Skin epidermis (tissue), 12 donors: ENCODE measurements at regions not wholly inside any gene's neighbourhood (a gene's known extent, or its start where the extent isn't known, plus 50 kb on each side); places are given as distances from the start of the nearest gene placed in this dataset.

Experiments
- H3K27ac ChIP-seq, 21 experiments: fragments of 200-600 bp; sonication (generic) in 11 of 21; one replicate each; pipeline ENCODE4 v1.5.0; 2020; ENCODE audit warnings: mild to moderate bottlenecking in 3 of 21, inconsistent platforms in 2 of 21, moderate library complexity in 2 of 21
- H3K4me3 ChIP-seq, 7 experiments: fragments of 200-600 bp; sonication (generic) in 2 of 7; one replicate each; pipeline ENCODE4 v1.5.0; 2020; ENCODE audit warnings: inconsistent platforms in 2 of 7, mild to moderate bottlenecking in 2 of 7, moderate library complexity in 1 of 7

DNA sequence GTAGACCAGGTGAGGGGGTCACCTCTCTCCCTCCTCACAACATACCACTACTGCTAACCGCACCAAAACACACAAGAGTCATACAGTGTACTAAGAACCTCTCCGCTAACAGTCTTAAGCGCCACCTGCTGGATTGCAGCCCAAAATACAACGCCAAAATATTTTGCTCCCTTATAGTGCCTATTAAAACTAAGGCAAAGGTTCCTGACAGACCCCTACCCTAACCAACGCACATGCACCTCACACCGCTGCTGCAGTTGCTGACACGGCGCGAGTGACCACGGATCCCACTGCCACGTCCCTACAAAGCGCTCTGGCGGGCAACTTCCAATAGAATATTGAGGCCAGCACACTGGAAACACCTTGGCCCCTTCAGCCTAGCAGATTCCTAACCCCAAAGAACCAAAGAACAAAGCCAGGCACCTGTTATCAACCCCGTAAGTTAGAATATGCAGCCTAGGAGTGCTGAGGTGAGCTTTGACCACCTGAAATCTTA lies 563.6 kb upstream of the SEMA3D start:
- Histone ChIP-seq H3K4me3 (no peak overlapping the region), H3K27ac (no peak overlapping the region)

DNA sequence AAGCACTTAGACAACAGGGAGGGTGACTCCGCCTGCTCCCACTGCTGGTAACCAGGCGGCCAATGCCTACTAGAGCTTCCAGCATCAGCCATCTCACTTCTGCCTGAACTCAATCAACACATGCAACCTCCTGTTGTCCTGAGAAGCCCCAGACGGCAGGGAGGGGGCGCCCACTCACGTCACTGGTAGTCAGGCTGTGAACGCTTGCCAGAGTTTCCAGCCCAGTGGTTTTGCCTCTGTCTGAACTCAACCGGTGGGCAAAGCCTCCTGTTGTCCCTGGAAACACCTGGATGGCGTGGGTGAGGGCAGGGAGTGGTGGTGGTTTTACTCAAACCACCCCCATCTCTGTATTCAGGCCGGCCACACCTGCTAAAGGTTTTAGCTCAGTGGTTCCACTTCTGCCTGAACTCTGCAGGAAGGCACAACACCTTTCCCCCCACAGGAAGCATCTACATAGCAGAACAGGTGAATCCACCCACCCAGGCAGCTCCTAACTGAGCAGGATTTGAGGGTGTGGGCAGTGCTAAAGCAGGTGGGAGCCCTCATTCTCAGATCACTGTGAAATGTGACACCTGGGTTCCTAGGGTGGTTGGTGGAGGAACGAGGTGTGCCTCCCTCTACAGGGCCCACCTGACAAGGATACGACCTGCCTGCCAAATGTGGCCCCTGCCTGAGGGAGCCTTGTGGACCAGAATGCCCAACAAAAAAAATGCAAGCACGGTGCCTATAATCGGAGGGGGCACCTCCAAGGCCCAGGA lies 563.0 kb upstream of the SEMA3D start:
- no peak overlapping the region for H3K27ac ChIP-seq
- H3K4me3 ChIP-seq, result no peak overlapping the region

- no peak overlapping the region for H3K4me3 ChIP-seq
- H3K27ac ChIP-seq, result no peak overlapping the region
These were observed 562.0 kb upstream of the SEMA3D start for GRCh38 chr7:85748861-85749260.

DNA sequence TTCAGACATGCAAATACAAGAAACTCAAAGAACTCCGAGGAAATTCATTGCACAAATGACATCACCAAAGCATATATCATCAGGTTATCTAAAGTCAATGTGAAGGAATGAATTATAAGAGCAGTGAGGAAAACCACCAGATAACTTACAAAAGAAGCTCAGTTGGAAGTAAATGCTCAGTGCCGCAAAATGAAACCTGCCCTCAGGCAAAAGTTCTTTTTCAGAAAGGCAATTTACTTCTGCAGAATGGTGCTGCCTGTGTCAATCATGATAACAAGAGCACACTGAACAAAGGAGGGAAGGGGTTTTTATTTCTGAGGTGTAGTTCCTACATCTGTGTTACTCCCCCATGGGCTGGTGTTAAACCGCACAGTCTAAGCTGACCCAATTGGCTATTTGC lies 550.6 kb upstream of the SEMA3D start:
- Histone ChIP-seq H3K27ac (no peak overlapping the region), H3K4me3 (no peak overlapping the region)

- Histone ChIP-seq H3K27ac (no peak overlapping the region), H3K4me3 (no peak overlapping the region)
These were observed 549.2 kb upstream of the SEMA3D start for GRCh38 chr7:85736085-85736484.

DNA sequence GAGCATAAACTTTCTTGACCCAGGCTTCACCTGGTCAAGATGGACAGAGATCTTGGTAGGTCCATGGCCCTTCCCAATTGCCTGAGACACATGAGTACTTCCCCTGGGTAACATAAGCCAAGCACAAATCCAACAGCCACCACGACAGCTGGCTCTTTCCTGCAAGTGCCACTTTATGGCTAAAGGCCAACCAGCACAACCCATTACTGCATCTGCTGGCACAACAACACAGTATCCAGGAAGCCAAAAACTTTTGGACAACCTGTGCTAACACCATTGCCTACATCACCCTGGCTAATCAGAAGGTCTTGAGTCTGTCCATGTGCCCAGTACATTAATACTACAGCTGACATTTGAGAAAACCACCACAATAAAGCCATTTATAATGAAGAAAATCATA lies 548.0 kb upstream of the SEMA3D start:
- H3K4me3 ChIP-seq, result no peak overlapping the region
- H3K27ac ChIP-seq, result no peak overlapping the region

- Histone ChIP-seq H3K27ac (no peak overlapping the region), H3K4me3 (no peak overlapping the region)
These were observed 546.5 kb upstream of the SEMA3D start for GRCh38 chr7:85733169-85733915.

- no peak overlapping the region for H3K27ac ChIP-seq
- H3K4me3 ChIP-seq, result no peak overlapping the region
These were observed 543.2 kb upstream of the SEMA3D start for GRCh38 chr7:85730012-85730411.

DNA sequence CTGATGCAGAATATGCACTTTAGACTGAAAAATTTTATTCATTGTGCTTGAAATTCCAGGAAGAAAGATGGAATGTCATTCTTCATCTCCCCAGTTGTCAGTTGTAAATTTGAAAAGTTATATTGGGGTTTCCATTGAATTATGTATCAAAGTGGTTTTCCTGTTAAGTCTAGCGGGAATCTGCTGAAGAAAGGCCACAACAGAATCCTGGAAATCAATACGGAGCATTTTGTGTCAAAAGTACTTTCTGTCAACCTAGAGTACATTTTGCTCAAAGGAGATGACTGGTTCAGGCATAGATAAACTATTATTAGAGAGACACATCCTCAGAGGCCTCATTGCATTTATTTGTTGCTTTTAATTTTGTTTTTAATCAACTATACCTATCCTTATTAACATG lies 538.2 kb upstream of the SEMA3D start:
- Histone ChIP-seq H3K4me3 (no peak overlapping the region), H3K27ac (no peak overlapping the region)

DNA sequence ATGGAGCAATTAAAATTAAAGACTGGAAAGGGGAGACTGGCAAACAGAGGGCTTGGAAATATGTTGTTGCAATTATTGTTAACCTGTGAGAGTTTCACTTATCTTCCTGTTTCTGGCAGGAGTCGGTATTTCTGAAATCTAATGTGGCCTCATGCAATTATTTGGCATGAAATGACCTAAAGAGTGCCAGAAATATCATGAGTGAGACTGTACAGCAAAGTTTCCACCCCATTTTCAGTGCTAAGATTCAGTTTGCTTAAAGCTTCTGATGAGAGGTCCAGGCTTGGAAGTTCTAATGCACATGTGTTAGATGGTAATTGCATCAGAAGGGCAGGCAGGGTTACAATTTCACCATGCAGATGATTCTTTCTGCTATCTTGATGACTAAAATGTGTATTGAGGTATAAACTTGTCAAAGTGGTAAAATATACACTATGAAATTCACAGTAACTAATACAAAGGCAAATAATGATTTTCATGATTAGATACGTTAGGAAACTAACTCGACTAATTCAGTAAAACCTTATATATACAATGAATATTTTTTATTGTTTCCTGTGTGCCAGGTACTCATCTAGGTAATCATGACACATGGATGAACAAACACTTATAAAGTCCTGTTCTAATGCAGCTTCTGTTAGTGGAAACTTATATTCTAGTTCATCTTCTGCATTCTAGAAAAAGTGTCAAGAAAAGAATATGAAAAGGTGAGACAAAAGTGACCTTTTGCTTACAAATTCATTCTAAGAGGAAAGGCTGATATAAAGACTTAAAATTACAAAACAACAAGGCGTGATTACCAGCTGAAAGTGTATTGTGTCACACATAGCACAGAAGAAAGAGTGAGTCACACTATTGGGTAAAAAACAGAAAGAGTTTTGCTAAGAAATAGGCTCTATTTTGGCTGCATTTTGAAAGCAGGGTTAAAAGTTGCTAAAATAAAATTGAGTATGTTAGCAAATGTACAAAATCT lies 533.4 kb upstream of the SEMA3D start:
- no peak overlapping the region for H3K4me3 ChIP-seq
- no peak overlapping the region for H3K27ac ChIP-seq

DNA sequence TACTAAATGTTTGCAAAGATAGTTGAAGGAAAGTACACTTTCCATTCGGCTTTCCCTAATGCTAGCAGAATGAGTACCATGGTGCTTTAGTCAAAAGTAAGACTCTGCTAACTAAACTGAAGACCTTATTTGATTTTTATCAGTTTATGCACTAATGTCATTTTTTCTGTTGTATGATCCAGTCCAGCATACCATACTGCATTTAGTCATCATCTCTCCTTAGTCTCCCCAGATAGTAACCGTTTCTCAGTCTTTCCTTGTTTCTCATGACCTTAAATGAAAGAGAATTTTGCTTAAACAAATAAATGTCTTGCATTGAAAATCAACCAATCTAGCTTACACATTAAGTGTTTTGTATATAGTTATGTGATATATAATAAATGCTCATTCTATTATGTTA lies 529.5 kb upstream of the SEMA3D start:
- Histone ChIP-seq H3K27ac (no peak overlapping the region), H3K4me3 (no peak overlapping the region)

- no peak overlapping the region for H3K27ac ChIP-seq
- H3K4me3 ChIP-seq, result no peak overlapping the region
These were observed 528.1 kb upstream of the SEMA3D start for GRCh38 chr7:85714951-85715350.

- no peak overlapping the region for H3K27ac ChIP-seq
- H3K4me3 ChIP-seq, result no peak overlapping the region
These were observed 527.3 kb upstream of the SEMA3D start for GRCh38 chr7:85714043-85714578.

- no peak overlapping the region for H3K27ac ChIP-seq
These were observed 526.3 kb upstream of the SEMA3D start for GRCh38 chr7:85713171-85713570.

DNA sequence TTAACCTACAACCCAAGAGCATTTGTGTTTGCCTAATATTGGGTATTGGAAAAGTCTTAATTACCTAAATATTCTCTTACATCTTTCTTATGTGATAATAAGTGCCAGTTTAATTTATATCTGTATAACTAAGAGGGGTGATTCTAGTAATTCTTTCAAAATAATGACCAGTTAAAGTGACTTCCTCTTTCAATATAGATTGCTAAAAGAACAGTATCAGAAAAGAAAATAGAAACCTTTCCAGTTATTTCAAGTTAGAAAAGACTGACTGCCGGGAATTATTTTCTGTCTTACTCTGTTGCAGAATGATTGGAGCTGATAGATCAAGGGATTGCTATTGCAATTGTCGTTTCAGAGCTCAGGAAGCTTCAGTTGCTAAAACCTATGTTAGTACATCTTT lies 525.0 kb upstream of the SEMA3D start:
- Histone ChIP-seq H3K27ac (no peak overlapping the region), H3K4me3 (no peak overlapping the region)

More at GRCh38 chr7:85713171-85713570, 526.3 kb upstream of the SEMA3D start:
- H3K4me3 ChIP-seq, result no peak overlapping the region

DNA sequence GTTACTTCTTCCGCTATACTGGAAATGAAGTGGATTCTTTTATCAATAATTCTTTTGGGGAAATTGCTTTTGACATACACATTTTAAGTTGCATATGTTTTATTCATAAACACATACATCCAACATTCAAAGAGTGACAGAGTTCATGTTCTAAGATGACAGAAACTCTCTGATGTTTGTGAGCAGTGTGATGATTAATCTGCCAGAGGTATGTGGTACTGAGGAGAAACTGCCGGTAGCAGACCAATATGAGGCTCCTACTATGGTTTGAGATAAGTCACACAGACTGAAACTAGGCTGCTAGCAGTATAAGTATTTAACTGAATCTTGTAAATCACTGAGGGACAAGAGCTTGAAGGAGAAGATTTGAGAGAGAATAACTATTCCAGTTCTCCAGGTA lies 524.1 kb upstream of the SEMA3D start:
- Histone ChIP-seq H3K27ac (no peak overlapping the region), H3K4me3 (no peak overlapping the region)

- Histone ChIP-seq H3K4me3 (no peak overlapping the region), H3K27ac (no peak overlapping the region)
These were observed 521.4 kb upstream of the SEMA3D start for GRCh38 chr7:85708221-85708620.

DNA sequence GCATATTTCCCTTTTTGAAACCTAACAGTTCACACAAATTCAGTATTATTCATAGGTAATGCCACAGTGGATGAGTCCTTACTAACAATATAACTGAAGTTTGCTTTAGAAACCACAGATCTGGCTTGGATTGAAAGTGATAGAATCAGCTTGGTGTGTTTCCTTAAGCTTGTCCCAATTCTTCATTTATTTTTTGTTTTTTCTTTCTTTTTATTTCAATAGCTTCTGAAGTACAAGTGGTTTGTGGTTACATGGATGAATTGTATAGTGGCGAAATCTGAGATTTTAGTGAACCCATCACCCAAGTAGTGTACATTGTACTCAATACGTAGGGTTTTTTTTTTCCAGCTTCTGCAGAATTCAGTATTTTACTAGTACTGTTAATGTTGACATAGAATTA lies 518.2 kb upstream of the SEMA3D start:
- H3K4me3 ChIP-seq, result no peak overlapping the region
- H3K27ac ChIP-seq, result no peak overlapping the region

GRCh38 chr7:85703251-85704010 lies 516.6 kb upstream of the SEMA3D start:
- Histone ChIP-seq H3K4me3 (no peak overlapping the region), H3K27ac (no peak overlapping the region)
